H1 (cell line): ENCODE measurements at regions not wholly inside any gene's neighbourhood (a gene's known extent, or its start where the extent isn't known, plus 50 kb on each side); places are given as distances from the start of the nearest gene placed in this dataset.

ENCODE experiments used
- CREB1 ChIP-seq: IDR thresholded peaks from 2 replicates; pipeline ENCODE4 v1.6.1; 2012; ENCODE audit warnings: inconsistent platforms
- HDAC2 ChIP-seq, 2 experiments: fragments of 300-600 bp in 1 of 2; sonication (generic) in 1 of 2; IDR thresholded peaks; 2 replicates each; pipeline ENCODE4 v1.6.1; 2011 to 2012; ENCODE audit warnings: low read depth in 2 of 2, low read length in 2 of 2, mild to moderate bottlenecking in 2 of 2, moderate library complexity in 2 of 2, borderline replicate concordance in 1 of 2, inconsistent platforms in 1 of 2
- JUN ChIP-seq: IDR thresholded peaks from 2 replicates; pipeline ENCODE4 v1.6.1; 2011; ENCODE audit warnings: low read depth, mild to moderate bottlenecking, improper control_type of control experiment, low read length
- POLR2A ChIP-seq, 2 experiments: IDR thresholded peaks; 1 replicate in 1 of 2; 2 replicates in 1 of 2; pipeline ENCODE4 v1.6.1; 2011; ENCODE audit warnings: low read depth in 2 of 2, low read length in 2 of 2, mild to moderate bottlenecking in 2 of 2; ENCODE audit errors: control extremely low read depth in 1 of 2
- SRF ChIP-seq: IDR thresholded peaks from 2 replicates; pipeline ENCODE4 v1.6.1; 2011; ENCODE audit warnings: mild to moderate bottlenecking, low read depth, low read length, moderate library complexity
- ZNF274 ChIP-seq: IDR thresholded peaks from 2 replicates; pipeline ENCODE4 v1.7.0; 2012; ENCODE audit warnings: low read length, borderline replicate concordance; ENCODE audit errors: extremely low read depth

DNA sequence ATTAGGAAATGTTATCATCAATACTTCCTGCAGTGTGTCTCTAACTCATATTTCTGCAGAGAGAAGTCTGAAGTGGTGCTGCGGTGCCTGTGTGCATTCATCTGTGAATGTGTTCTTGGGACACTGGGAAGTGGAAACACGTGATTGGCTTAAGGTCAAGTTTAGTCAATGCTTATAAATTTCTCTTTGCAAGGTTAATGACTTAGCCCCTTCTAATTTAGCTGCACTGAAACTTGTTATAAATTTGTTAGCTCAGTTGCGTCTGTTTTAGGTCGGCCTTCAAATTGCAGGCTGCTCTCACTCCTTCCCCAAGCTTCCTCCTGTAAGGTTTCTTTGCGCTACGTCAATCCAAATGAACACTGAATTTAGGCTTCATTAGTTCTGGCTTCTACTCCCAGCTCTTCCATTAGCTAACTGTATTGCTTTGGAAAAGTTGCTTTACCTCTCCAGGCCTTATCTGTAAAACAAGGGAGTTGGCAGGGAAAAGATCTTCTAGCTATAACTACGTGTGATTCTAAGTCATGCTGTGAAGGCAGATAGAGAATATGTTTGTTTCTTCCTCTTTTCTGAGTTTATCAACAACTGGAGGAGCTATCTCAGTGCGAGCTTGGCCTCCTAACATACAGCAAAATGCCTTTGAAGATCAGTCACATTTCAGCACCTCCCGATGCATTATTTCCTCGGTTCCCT lies 341.8 kb downstream of the NFIB start (continued):
- TF ChIP-seq HDAC2 (IDR thresholded peaks at IDR 0.05; ENCODE audit: borderline replicate concordance in 1 of 2, low read depth in 2 of 2, low read length in 2 of 2) = no peak
- TF ChIP-seq ZNF274 = no peak
- no peak for TF ChIP-seq POLR2A (IDR thresholded peaks at IDR 0.05; ENCODE audit: control extremely low read depth in 1 of 2, low read depth in 2 of 2, low read length in 2 of 2)
- no peak for TF ChIP-seq CREB1
- no peak for TF ChIP-seq JUN
- TF ChIP-seq SRF = no peak
